NCI-H748 (cell line): ENCODE measurements at regions not wholly inside any gene's neighbourhood (a gene's known extent, or its start where the extent isn't known, plus 50 kb on each side); places are given as distances from the start of the nearest gene placed in this dataset.
"Not testable (repeated sequence)": the region's sequence is repeated elsewhere in the genome, so short reads cannot be mapped to it uniquely, and the experiment has no call there.

Experiments used
- DNase-seq: peaks from one replicate; lab custom pipeline; 2025; ENCODE audit not compliant: unreplicated experiment; lab: John Stamatoyannopoulos, UW

DNA sequence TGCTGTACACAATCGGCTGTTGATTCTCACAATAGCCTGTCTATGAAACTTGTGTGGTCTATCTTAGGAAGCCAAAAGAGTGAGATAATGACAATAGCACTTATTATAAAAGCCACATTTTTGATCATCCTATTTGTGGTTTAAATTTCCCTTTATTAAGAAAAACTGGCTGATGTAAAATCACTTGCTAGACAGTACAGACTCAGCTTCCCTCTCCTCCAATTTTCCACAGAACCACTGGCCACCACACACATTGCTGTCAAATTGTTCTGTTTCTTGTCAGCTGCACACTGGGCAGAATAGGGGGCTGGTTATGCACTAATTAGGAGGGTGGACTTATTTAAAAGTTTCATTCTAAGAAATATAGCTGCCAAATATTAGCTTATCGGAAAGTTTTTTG lies 425.9 kb downstream of the EPHA3 start:
- no peak for DNase-seq

- not testable (repeated sequence) for DNase-seq
Observed at GRCh38 chr3:89554587-89554986, 447.2 kb downstream of the EPHA3 start.

- DNase-seq: no peak
Observed at GRCh38 chr3:89558711-89559110, 451.3 kb downstream of the EPHA3 start.

- no peak for DNase-seq
Observed at GRCh38 chr3:89560568-89560967, 453.1 kb downstream of the EPHA3 start.

- no peak for DNase-seq
Observed at GRCh38 chr3:89562373-89562772, 455.0 kb downstream of the EPHA3 start.

DNA sequence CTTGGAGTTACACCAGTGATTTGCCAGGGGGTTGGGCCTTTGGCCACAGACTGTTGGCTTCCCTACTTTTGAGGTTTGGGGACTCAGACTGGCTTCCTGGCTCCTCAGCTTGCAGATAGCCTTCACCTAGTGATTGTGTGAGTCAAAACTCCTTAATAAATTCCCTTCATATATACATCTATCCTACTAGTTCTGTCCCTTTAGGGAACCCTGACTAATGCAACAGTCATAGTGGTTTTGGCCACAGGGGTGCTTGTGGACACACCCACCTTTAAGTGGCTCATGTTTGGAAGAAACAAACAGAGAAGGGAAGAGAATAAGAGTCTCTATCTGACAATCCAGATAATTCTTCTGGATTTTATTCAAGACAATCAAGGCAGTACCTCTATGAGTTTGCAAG lies 457.7 kb downstream of the EPHA3 start:
- no peak for DNase-seq

GRCh38 chr3:89570465-89570864 lies 463.0 kb downstream of the EPHA3 start:
- DNase-seq: no peak

DNA sequence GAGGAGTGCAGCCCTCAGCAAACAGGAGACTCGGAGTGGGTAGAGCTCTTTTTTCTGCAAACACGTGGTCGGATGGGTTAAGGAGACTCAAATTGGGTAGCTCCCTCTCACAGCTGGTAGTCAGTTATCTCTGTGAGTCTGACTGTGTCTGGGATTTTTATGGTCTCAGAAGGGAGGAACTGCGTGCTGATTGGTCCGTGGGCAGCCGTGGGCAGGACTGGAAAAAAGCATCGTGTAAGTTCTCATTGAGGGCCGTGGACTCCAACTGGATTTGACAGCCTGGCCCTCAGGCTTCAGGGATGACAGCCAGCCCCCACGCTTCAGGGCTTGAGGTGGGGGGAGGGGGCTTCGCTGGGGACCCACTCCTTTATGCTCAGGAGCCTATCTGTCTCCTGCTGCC lies 463.9 kb downstream of the EPHA3 start:
- DNase-seq: no peak

- no peak for DNase-seq
Observed at GRCh38 chr3:89571707-89572106, 464.3 kb downstream of the EPHA3 start.

DNA sequence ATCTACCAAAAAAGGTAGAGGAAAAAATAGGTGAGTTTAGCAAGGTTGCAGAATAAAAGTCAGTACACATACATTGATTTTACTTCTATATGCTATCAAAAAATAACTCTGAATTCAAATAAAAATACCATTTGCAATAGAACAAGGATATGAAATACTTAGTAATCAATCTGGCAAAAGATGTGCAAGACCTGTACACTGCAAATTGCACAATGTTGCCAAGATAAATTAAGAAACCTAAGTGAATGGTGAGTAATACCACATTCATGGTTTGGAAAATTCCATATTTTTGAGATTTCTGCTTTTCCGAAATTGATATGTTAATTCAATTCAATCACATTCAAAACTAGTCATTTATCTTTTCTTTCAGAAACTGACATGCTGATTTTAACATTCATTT lies 464.8 kb downstream of the EPHA3 start:
- no peak for DNase-seq

- no peak for DNase-seq
Observed at GRCh38 chr3:89576417-89576816, 469.0 kb downstream of the EPHA3 start.

GRCh38 chr3:89577637-89578530 lies 470.5 kb downstream of the EPHA3 start:
- DNase-seq: no peak

DNA sequence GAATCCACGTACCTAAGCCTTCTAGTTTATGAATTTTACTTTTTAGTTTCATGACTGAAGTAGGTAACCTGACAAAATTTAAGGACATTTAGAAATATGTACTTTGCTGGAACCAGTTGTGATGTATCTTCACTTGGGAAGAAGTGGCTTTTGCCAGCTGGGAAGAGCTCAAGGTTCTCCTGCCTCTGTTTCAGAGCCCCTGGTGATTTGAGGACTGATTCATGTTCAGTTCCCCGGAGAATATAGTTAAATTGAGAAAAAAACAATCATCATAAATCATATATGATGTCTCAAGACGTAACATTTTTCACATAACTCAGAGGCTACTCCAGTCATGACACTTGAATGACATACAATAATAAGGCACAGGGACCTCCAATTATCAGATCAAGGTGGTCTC lies 473.4 kb downstream of the EPHA3 start:
- DNase-seq: no peak

- DNase-seq: no peak
Observed at GRCh38 chr3:89584398-89584797, 477.0 kb downstream of the EPHA3 start.

DNA sequence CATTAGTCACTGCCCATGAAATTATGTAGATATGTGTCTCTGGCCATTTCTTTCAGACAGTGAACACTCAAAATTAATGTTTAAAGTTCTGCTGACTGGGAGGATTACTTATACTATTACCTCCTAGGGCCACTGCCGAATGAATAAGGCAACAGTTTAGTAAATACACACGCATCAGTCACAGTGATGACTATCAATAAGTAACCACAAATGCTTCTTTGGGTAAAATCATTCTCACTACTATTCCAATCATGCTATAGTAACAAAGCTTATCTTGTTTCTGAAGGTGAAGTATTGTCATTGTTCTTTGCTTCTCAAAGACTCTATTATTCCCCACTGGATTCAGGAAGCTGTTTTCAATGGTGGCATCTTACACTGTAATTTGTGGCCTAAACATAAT lies 478.8 kb downstream of the EPHA3 start:
- peak; percentile 20 for DNase-seq

DNA sequence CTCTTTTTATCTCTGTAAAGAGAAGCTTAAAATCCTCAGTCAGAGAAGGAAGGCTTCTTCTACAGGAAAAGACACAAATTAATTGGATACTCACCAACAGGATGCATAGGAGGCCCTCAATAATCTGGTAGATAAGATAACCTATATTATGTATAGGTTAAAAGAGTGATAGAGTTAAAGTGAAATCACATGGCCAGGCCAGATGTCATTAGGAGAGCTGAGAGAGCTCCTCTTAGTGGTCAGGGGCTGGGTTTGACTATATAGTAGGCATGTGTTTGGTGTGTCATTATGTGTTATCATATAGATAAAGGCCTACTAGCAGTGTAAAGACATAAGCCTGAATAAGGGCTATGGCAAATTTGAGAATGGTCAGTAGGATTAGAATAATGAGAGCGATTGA lies 479.3 kb downstream of the EPHA3 start:
- peak; percentile 20 for DNase-seq

GRCh38 chr3:89606151-89606550 lies 498.7 kb downstream of the EPHA3 start:
- DNase-seq: no peak

DNA sequence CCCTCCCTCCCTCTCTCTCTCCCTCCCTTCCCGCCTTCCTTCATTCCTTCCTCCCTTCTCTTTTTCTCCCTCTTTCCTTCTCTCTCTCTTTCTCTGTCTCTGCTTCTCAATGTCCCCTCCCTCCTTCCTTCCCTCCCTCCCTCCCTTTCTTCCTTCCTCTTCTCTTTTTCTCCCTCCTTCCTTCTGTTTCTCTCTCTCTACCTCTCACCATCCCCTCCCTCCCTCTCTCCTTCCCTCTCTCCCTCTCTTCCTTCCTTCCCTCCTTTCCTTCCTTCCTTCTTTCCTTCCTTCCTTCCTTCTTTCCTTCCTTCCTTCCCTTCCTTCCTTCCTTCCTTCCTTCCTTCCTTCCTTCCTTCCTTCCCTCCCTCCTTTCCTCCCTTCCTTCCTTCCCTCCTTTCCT lies 504.6 kb downstream of the EPHA3 start:
- DNase-seq: no peak

- no peak for DNase-seq
Observed at GRCh38 chr3:89613241-89613640, 505.8 kb downstream of the EPHA3 start.

GRCh38 chr3:89617706-89618105 lies 510.3 kb downstream of the EPHA3 start:
- no peak for DNase-seq

GRCh38 chr3:89619263-89619662 lies 511.8 kb downstream of the EPHA3 start:
- no peak for DNase-seq

DNA sequence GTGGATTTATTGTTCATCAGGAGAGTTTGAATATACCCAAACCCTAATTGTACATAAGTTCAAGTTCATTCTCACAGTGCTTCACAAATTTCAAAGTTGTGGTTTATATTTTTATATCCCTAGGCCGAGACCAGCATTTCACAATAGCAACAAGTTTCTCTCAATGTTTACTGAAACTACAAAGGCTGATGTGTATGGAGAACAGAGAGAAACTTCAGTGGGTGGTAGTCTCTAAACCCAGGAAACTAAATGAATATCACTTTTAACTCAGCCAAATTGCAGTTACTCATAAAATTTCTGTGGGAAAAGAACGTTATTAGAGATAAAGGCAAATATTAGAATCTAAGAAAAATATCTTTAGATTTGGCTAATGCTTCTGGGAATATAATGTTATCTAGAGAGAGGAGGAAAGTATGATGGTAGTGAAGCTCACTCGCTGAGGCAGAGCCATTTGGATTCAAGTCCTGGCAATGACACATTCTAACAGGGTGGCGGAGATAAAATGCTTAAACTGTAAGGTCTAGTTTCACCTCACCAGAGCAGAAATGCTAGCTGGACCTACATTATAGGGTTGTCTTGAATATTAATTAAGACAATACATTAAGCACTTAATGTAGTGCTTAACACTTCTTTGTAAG lies 514.8 kb downstream of the EPHA3 start:
- DNase-seq: no peak

DNA sequence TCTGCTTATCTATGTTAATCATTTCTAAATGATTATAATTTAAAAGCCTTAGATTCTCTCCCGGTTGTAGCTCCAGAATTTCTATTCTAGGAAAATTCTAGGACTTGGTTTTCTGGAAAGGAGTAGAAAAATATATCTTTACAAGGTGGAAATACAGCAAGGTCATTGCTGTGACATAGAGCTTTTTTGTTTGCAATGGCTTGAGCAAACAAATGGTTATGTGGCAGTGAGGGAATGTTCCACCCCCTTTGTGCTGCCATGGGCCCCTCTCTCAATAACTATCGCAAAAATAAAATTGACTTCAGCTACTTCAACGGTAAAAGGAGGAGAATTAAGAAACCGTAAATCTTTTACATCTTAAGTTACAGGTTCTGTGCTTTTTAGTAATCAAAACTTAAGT lies 517.1 kb downstream of the EPHA3 start:
- no peak for DNase-seq
